ENCODE measurements at regions not wholly inside any gene's neighbourhood (a gene's known extent, or its start where the extent isn't known, plus 50 kb on each side); places are given as distances from the start of the nearest gene placed in this dataset.

GRCh38 chr5:58076483-58077257, 383.2 kb downstream of the PLK2 start:
- TF ChIP-seq POLR2A (IDR thresholded peaks at IDR 0.05) (no peak), CTCF (IDR thresholded peaks at IDR 0.05) (no peak), EP300 (IDR thresholded peaks at IDR 0.05) (no peak)

Measured in ovary (tissue), 3 donors.